Tibial artery (tissue), 4 donors: ENCODE measurements at regions not wholly inside any gene's neighbourhood (a gene's known extent, or its start where the extent isn't known, plus 50 kb on each side); places are given as distances from the start of the nearest gene placed in this dataset.

Source experiments
- DNase-seq, 2 donors: peaks; one replicate each; pipeline ENCODE4 v3.0.0-alpha.2; 2019
- H3K27ac ChIP-seq, 2 donors: fragments of 200-600 bp; sonication (generic) in 1 of 2; 1 replicate in 1 of 2; 2 replicates in 1 of 2; pipeline ENCODE4 v1.5.1; 2018 to 2019; ENCODE audit warnings: mild to moderate bottlenecking in 1 of 2
- H3K27me3 ChIP-seq, 2 donors: fragments of 200-600 bp; sonication (generic) in 1 of 2; one replicate each; pipeline versions ENCODE4 v1.5.1 to v1.6.0; 2016 to 2019
- H3K36me3 ChIP-seq, 3 donors: fragments of 200-600 bp; sonication (generic) in 2 of 3; one replicate each; pipeline ENCODE4 v1.5.1; 2016 to 2019; ENCODE audit warnings: mild to moderate bottlenecking in 2 of 3
- H3K4me1 ChIP-seq, 4 donors: fragments of 200-600 bp; sonication (generic) in 2 of 4; 1 replicate in 3 of 4; 2 replicates in 1 of 4; pipeline ENCODE4 v1.5.1; 2016 to 2019
- H3K4me3 ChIP-seq, 2 donors: fragments of 200-600 bp; sonication (generic) in 1 of 2; 1 replicate in 1 of 2; 2 replicates in 1 of 2; pipeline ENCODE4 v1.5.1; 2018 to 2019; ENCODE audit warnings: mild to moderate bottlenecking in 2 of 2
- H3K9me3 ChIP-seq, 3 donors: fragments of 200-600 bp; sonication (generic) in 1 of 3; one replicate each; pipeline ENCODE4 v1.5.1; 2016 to 2019
- intact Hi-C: fragments of 100-400 bp; cut with DNase I; formaldehyde crosslinking; loops from one replicate; pipeline ENCODE4 v1.15.0; 2023; ENCODE audit warnings: low total_unique reads
- TF ChIP-seq, protein P1 (sequence below), 2 experiments: fragments of 200-600 bp in 1 of 2; fragments of 450-650 bp in 1 of 2; IDR thresholded peaks; one replicate each; pipeline ENCODE4 v1.5.1; 2017 to 2019; ENCODE audit warnings: antibody characterized with exemption in 2 of 2, mild to moderate bottlenecking in 1 of 2, moderate library complexity in 1 of 2

DNA sequence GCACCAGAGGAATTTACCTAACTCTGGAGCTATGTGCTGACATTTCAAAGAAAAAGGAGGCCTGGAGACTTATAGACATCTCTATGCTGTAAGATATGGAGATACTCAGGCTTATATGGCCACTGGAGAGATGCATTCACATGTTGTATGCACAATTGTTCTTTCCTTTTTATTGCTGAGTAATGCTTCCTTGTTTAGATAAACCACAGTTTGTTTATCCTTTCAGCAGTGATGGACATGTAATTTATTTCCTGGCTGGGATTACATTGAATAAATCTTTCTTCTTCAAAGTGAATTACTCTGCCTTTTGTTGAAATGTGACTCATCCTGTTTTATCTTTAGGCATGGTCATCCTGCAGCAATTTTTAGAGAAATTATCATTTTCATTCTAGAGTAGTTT, 716.7 kb upstream of the GCFC2 start:
- intact Hi-C loops = no loop called here
- DNase-seq = no peak
- Histone ChIP-seq H3K4me1 (no peaks in the 10 kb centered on the region), H3K27me3 (no peaks in the 10 kb centered on the region), H3K4me3 (no peak overlapping the region), H3K27ac (no peak overlapping the region), H3K9me3 (no peaks in the 10 kb centered on the region), H3K36me3 (no peaks in the 10 kb centered on the region)
- TF ChIP-seq, protein P1, sequence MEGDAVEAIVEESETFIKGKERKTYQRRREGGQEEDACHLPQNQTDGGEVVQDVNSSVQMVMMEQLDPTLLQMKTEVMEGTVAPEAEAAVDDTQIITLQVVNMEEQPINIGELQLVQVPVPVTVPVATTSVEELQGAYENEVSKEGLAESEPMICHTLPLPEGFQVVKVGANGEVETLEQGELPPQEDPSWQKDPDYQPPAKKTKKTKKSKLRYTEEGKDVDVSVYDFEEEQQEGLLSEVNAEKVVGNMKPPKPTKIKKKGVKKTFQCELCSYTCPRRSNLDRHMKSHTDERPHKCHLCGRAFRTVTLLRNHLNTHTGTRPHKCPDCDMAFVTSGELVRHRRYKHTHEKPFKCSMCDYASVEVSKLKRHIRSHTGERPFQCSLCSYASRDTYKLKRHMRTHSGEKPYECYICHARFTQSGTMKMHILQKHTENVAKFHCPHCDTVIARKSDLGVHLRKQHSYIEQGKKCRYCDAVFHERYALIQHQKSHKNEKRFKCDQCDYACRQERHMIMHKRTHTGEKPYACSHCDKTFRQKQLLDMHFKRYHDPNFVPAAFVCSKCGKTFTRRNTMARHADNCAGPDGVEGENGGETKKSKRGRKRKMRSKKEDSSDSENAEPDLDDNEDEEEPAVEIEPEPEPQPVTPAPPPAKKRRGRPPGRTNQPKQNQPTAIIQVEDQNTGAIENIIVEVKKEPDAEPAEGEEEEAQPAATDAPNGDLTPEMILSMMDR (IDR thresholded peaks at IDR 0.05) = no peak

DNA sequence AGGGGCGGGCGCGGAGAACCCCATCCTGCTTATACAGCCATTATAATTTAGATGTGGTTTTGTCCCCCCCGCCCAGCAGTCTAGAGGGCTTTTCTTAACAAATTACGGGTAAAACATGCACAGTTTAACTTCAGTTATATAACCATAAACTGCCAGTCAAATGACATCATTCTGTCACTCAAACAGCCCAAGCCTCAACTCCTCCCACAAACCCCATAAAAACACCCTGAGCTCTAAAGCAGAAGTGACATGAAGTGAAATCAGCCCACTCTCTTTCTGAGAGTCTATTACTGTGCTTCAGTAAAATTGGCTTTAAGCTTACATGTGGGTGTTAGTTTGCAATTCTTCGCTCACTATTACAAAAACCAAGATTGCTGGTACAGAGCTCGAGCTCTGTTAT, 705.1 kb upstream of the GCFC2 start:
- intact Hi-C loops = no loop called here
- H3K27ac ChIP-seq = no peak overlapping the region
- DNase-seq = no peak
- no peaks in the 10 kb centered on the region for H3K36me3 ChIP-seq
- H3K4me1 ChIP-seq = no peaks in the 10 kb centered on the region
- no peaks in the 10 kb centered on the region for H3K9me3 ChIP-seq
- TF ChIP-seq, protein P1 (IDR thresholded peaks at IDR 0.05) = no peak
- H3K4me3 ChIP-seq = no peak overlapping the region
- no peaks in the 10 kb centered on the region for H3K27me3 ChIP-seq

DNA sequence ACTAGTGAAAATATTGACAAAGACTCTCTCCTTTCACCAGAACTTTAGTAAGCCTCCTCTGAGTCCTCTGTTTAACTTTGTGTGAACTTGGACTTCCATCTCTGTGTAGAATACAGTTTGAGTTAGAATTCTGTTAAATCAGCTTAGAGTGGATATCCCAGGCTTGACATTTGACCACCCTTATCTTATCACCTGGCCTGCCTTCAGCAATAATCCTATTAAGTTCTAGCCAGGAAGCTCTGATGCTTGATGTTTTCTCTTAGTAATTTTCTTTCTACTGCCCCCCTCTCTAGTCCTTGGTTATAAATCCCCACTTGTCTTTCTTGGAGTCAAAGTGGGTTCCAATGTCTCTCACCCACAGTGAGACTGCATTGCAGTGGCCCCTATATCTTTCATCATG, 702.7 kb upstream of the GCFC2 start:
- no peak for DNase-seq
- intact Hi-C loops = no loop called here

DNA sequence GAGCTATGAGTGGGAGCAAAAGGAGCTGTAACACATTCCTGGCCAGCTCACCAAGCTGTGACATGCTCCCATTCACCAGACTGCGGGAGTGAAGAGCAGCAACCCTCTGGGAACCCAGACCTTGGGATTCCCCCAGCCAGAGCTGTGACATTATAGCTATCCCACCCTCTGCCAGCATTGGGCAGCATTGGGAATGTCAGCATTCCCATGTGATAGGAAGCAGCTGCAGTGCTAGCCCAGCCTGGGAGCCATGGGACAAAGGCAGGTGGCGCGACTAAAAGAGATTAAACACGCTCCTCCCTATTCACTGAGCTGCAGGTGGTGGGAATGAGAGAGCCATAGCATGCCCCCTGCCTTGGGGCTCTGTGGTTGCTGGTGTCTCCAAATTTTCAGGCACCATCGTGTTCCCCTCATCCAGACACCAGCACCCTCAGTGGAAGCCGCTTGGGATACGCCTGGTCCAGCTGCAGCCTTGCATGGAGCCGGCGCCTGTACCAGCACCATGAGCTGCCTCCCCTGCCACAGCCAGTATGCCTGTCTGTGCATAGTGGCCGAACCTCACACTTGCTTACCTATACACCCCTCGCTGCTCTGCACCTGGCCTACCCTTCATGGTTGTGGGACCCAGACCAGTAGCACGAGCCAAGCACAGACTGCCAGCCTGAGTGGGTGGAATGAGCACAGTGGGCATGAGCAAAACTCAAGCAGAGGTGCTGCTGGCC, 695.6 kb upstream of the GCFC2 start:
- Histone ChIP-seq H3K4me3 (no peak overlapping the region), H3K27me3 (no peaks in the 10 kb centered on the region), H3K27ac (no peak overlapping the region), H3K36me3 (no peaks in the 10 kb centered on the region), H3K4me1 (no peaks in the 10 kb centered on the region), H3K9me3 (no peaks in the 10 kb centered on the region)
- TF ChIP-seq, protein P1 (IDR thresholded peaks at IDR 0.05) = no peak
- no peak for DNase-seq
- intact Hi-C loops = no loop called here

More for the DNA sequence above, 702.7 kb upstream of the GCFC2 start:
- no peak overlapping the region for H3K4me3 ChIP-seq
- TF ChIP-seq, protein P1 (IDR thresholded peaks at IDR 0.05) = no peak
- no peaks in the 10 kb centered on the region for H3K27me3 ChIP-seq
- H3K27ac ChIP-seq = no peak overlapping the region
- no peaks in the 10 kb centered on the region for H3K36me3 ChIP-seq
- H3K4me1 ChIP-seq = no peaks in the 10 kb centered on the region
- no peaks in the 10 kb centered on the region for H3K9me3 ChIP-seq

DNA sequence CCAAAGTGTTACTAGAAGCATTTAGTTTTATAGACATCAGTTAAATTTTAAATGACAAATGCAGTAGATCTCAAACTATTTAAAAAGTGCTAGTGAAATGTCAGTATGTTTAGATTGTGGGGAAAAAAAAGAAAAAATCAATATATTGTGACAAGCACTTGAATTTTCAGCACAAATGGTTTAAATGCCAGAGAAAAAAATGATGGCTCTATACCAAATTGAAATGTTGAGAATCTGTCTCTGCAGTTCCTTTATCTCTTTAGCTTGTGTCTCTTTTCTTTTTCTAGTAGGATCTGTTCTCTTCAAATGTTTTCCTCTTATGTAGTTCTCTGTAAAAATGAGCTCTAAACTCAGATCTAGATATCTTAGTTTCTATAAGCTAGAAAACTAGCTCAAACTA, 682.6 kb upstream of the GCFC2 start:
- TF ChIP-seq, protein P1 (IDR thresholded peaks at IDR 0.05) = no peak
- no peaks in the 10 kb centered on the region for H3K36me3 ChIP-seq
- intact Hi-C loops = no loop called here
- no peak for DNase-seq
- H3K9me3 ChIP-seq = no peaks in the 10 kb centered on the region
- no peak overlapping the region for H3K4me3 ChIP-seq
- no peaks in the 10 kb centered on the region for H3K4me1 ChIP-seq
- no peaks in the 10 kb centered on the region for H3K27me3 ChIP-seq
- H3K27ac ChIP-seq = no peak overlapping the region

DNA sequence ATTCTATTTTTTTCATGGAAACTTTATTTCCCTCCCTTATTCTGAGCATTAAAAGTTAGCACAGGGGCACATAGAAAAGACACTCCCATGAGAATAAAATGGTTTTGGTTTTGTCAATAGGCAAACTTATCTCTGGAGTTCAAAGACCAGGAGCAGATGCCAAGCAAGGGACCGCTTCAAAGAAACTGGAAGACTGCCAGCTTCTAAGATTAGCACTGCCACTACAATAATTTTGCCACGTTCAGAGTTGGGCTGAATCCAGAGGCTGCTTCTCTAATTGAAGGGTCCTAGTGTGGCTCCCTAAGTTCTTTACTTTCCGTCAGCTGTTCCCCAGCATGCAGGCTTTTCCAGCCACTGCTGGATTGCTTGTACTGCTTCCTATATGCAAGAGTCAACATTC, 681.0 kb upstream of the GCFC2 start:
- H3K4me1 ChIP-seq = no peaks in the 10 kb centered on the region
- DNase-seq = no peak
- H3K4me3 ChIP-seq = no peak overlapping the region
- no peak overlapping the region for H3K27ac ChIP-seq
- intact Hi-C loops = no loop called here
- H3K27me3 ChIP-seq = no peaks in the 10 kb centered on the region
- TF ChIP-seq, protein P1 (IDR thresholded peaks at IDR 0.05) = no peak
- no peaks in the 10 kb centered on the region for H3K9me3 ChIP-seq
- no peaks in the 10 kb centered on the region for H3K36me3 ChIP-seq
